MV-4-11 (cell line): ENCODE measurements at regions not wholly inside any gene's neighbourhood (a gene's known extent, or its start where the extent isn't known, plus 50 kb on each side); places are given as distances from the start of the nearest gene placed in this dataset.
"Not testable (repeated sequence)": the region's sequence is repeated elsewhere in the genome, so short reads cannot be mapped to it uniquely, and the experiment has no call there.

Experiments used
- DNase-seq: peaks from one replicate; lab custom pipeline; 2025; lab: John Stamatoyannopoulos, UW

DNA sequence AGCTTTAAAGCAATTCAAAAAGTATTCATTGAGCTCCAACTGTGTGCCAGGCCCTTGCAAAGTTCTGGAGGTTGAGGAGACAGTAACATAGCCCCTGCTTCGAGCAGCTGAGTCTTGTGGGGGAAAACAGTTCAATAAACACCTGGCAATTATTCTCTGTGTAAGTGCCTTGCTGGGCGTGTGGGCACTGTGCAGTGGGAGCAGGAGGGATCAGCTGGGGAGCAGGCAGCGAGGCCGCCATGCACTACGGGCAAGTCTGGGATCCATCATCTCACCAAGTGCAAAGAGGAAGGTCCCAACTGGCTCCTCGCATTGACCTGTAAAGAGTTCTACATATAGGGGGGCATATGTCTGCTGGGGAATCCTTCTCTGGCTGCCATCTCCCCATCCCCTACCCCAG lies 342.2 kb upstream of the HS6ST1 start:
- no peak for DNase-seq

GRCh38 chr2:128661311-128661710 lies 342.6 kb upstream of the HS6ST1 start:
- DNase-seq, result no peak

DNA sequence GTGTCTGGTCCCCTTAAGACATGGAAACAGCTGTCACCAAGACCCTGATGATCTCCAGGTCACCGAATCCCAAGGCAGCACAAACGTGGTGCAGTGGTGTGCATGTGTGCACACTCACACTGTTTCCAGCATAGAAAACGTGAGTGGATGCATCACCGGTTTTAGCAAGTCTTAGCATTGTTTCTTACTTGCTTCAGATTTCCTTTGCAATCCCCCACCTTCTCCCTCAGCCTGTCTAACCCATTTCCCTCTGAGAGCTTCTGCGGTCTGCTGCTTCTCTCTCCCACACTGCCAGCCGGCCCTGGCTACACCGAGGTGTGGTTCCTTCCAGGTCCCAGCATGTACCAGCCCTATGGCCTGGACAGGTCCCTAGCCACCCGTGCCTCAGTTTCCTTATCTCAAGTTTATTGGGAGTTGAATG lies 343.4 kb upstream of the HS6ST1 start:
- DNase-seq, result peak; percentile 3

GRCh38 chr2:128663371-128664050 lies 344.8 kb upstream of the HS6ST1 start:
- no peak for DNase-seq

DNA sequence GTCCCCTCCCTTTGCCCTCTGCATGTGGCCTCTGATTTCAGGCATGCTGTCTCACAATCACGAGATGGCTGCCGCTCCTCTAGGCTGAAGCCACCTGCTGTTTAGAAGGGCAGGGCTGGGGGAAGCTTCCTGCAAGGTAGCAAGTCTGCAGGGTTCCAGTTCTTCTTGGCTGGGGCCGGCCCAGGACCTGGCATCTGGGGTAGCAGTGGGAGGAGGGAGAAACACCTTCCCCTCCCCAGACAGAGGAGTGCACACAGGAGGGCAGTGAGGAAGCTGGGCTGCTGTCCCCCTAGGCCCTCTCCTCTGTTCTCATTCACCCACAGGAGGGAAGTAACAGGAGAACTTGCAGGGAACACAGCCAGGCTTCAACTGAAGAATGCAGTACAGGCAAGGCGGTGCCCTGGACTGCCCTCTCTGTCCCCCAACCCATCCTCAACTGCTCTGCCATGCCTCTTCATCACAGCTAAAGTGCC lies 345.9 kb upstream of the HS6ST1 start:
- no peak for DNase-seq

GRCh38 chr2:128665113-128665512 lies 346.4 kb upstream of the HS6ST1 start:
- no peak for DNase-seq

GRCh38 chr2:128666596-128666995 lies 347.9 kb upstream of the HS6ST1 start:
- DNase-seq, result no peak

DNA sequence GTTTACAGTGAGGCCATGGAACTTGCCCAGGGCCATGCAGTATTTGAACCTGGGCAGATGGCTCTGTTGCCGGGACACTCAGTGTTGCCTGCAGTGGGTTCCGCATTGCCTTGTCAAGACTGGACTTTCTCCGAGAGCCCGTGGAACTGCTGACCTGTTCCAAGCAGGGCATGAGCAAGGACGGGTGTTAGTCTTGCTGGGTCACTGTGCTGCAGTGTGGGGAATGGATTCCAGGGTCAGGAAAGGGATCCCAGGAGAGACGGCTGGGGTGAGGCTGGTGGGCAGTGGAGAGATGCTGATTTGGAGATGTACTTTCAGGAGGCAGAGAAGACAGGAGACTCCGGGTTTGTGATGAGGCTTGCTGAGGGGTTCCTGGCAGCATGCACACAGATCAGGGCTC lies 348.7 kb upstream of the HS6ST1 start:
- DNase-seq, result no peak

GRCh38 chr2:128668946-128669345 lies 350.3 kb upstream of the HS6ST1 start:
- DNase-seq, result no peak

- DNase-seq, result no peak
Observed at GRCh38 chr2:128670066-128670465, 351.4 kb upstream of the HS6ST1 start.

DNA sequence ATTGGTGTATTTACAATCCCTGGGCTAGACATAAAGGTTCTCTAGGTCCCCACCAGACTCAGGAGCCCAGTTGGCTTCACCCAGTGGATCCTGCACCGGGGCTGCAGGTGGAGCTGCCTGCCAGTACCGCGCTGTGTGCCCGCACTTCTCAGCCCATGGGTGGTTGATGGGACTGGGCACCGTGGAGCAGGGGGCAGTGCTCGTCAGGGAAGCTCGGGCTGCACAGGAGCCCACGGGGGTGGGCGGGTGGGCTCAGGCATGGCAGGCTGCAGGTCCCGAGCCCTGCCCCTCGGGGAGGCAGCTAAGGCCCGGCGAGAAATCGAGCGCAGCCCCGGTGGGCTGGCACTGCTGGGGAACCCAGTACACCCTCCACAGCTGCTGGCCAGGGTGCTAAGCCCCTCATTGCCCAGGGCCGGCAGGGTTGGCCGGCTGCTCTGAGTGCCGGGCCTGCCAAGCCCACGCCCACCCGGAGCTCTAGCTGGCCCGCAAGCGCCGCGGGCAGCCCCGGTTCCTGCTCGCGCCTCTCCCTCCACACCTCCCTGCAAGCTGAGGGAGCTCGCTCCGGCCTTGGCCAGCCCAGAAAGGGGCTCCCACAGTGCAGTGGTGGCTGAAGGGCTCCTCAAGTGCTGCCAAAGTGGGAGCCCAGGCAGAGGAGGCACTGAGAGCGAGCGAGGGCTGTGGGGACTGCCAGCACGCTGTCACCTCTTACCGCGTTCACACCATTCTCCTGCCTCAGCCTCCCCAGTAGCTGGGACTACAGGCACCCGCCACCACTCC lies 353.5 kb upstream of the HS6ST1 start:
- DNase-seq, result not testable (repeated sequence)

DNA sequence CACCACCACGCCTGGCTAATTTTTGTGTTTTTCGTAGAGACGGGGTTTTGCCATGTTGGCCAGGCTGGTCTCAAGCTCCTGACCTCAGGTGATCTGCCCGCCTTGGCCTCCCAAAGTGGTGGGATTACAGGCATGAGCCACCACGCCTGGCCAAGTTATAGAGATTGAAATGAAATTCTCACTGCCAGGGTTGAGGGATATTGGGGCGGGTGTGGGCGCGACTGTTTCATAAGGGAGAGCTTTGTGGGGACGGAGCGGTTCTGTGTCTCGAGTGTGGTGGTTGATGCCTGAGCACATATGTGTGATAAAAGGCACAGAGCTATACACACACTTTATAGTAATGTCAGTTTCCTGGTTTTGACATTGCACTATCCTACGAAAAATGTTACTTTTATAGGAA lies 361.0 kb upstream of the HS6ST1 start:
- DNase-seq, result not testable (repeated sequence)

- no peak for DNase-seq
Observed at GRCh38 chr2:128681507-128681906, 362.8 kb upstream of the HS6ST1 start.

GRCh38 chr2:128682266-128682665 lies 363.6 kb upstream of the HS6ST1 start:
- peak; percentile 75 for DNase-seq

- DNase-seq, result no peak
Observed at GRCh38 chr2:128682729-128683284, 364.1 kb upstream of the HS6ST1 start.

GRCh38 chr2:128684523-128684922 lies 365.9 kb upstream of the HS6ST1 start:
- DNase-seq, result no peak

- DNase-seq, result no peak
Observed at GRCh38 chr2:128685841-128686496, 367.3 kb upstream of the HS6ST1 start.

DNA sequence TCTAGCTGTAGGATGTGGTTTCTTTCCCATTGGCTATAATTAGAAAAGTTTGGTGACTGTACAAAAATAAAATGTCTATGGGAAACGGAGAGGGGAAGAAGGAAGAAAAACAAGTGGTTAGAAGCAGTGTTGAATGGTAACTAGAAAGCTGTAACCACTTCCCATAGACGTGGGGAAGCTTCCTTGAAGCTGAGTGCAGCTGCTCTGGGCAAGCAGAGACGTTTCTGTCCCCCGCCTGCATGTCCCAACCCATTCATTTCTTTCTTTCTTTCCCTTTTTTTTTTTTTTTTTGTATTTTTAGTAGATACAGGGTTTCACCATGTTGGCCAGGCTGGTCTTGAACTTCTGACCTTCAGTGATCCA lies 367.8 kb upstream of the HS6ST1 start:
- DNase-seq, result peak; percentile 97

DNA sequence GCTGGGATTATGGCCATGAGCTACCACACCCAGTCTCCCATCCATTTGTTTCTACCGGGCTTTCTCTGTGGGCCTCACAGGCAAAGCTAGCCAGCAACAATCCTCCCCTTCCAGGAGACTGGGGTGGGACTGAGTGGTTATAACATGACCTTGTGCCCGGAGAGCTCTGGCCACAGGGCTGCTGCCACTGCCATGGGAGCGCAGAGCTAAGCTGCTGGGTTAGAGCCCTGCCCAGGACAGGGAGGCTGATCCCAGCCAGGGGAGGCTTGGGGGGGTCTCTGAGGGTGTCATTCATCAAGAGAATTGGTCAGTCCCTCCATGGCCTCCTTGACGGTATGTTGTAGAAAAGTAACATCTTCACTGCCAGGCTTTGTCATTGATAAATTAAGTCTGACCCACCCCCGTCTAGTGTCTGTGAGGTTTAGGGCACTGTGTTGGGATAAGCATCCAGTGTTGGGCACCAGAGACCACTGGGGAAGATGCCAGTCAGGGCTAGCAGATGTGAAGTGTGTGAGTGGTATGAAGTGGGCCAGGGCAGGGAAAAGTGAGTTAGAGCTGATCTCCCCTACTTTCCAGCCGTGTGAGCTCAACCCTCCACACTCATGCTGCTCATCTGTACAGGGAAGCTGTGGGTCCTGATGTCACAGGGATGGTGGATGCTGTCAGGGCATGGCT lies 368.4 kb upstream of the HS6ST1 start:
- DNase-seq, result no peak

DNA sequence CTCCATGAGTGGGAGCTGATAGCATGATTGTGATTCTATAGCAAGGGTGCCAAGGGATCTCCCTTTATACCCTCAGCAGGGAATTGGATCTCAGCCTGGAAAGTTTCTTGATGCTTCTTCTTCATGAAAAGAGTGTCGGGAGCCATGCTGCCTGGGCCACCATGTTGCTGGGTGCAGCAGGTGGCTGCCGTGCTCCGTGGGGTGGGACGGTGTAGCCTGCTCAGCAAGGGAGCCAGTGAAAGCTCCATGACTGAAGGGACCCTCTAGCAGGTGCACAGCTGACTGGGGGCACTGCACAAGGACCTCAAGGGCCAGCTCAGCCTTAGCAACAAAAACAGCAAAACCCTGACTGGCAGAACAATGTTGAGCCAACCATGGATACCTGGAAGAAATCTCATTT lies 368.9 kb upstream of the HS6ST1 start:
- no peak for DNase-seq

GRCh38 chr2:128689971-128690370 lies 371.3 kb upstream of the HS6ST1 start:
- no peak for DNase-seq

GRCh38 chr2:128690431-128690830 lies 371.8 kb upstream of the HS6ST1 start:
- DNase-seq, result no peak
